ENCODE measurements at regions not wholly inside any gene's neighbourhood (a gene's known extent, or its start where the extent isn't known, plus 50 kb on each side); places are given as distances from the start of the nearest gene placed in this dataset.

DNA sequence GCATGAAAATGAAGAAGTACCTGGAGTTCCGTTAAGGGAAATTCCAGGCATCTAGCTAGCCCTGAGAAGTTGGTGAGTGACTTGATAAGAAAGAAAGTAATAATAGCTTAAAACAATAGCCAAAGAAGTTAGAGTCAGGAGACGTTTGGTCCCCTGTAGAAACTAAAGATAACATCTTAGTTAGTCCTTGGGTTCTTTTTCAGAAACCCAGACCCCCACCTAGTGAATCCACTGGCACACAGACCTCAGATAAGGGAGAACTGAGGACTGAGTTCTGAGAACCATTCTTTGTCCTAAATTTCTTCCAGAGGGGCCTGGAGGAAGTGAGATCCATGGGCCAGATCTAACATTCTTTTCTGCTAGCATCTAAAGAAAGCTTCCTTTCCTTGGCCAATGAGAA, 335.4 kb downstream of the SLC4A3 start:
- TF ChIP-seq, protein P1, sequence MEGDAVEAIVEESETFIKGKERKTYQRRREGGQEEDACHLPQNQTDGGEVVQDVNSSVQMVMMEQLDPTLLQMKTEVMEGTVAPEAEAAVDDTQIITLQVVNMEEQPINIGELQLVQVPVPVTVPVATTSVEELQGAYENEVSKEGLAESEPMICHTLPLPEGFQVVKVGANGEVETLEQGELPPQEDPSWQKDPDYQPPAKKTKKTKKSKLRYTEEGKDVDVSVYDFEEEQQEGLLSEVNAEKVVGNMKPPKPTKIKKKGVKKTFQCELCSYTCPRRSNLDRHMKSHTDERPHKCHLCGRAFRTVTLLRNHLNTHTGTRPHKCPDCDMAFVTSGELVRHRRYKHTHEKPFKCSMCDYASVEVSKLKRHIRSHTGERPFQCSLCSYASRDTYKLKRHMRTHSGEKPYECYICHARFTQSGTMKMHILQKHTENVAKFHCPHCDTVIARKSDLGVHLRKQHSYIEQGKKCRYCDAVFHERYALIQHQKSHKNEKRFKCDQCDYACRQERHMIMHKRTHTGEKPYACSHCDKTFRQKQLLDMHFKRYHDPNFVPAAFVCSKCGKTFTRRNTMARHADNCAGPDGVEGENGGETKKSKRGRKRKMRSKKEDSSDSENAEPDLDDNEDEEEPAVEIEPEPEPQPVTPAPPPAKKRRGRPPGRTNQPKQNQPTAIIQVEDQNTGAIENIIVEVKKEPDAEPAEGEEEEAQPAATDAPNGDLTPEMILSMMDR (conservative IDR thresholded peaks at IDR 0.05): no peak
- H3K27ac Mint-ChIP-seq: no peak overlapping the region
- H3K36me3 Mint-ChIP-seq: no peaks in the 10 kb centered on the region
- H3K27me3 Mint-ChIP-seq: peaks cover 3% of the 10 kb centered on the region
- H3K4me3 Mint-ChIP-seq: no peak overlapping the region
- no peak for DNase-seq (ENCODE audit: extremely low spot score, unreplicated experiment)
- no peaks in the 10 kb centered on the region for H3K9me3 Mint-ChIP-seq
- H3K4me1 Mint-ChIP-seq (ENCODE audit: unreplicated experiment): peaks cover 34% of the 10 kb centered on the region

DNA sequence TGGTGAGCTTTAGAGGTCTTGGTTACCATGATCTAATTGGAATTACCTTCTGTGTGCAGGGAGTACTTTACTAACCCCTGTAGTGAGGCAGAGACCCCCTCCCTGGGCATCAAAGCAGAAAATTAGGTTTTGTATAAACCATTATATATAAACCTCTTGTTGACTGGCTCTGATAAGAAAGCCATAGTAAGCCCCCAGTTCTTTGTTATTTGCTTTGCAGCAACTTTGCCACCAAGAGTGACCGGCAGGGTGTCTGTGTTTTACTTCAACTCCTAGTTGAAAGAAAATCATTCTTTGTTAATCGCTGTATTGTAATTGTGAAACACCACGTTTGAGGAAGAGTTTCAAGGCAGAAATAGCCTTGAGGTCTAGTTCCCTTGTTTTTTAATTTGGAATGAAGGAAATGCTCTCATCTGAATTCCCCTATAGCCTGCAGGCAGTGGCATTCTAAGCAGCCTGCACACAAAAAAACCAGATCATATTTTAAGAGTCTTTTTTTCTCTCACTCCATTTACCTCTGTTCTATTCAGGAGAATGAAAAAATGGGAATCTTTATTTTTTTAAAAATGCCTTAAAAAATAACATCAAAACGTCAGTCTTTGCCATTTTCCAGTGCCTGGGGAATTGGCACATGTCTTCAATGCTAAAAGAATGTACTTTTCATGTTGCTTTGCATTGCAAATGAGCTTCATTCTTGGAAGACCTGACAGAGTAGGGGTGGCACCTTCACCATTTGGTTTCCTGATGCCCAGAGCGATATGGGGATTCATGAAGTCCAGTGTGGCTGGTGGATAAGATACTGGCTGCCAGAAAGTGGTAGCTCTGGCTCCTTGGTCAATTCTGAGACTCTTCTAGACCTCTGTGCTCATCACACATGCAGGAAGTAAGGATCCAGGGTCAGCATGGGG, 338.1 kb downstream of the SLC4A3 start:
- peaks cover 34% of the 10 kb centered on the region for H3K4me1 Mint-ChIP-seq (ENCODE audit: unreplicated experiment)
- no peak overlapping the region for H3K27ac Mint-ChIP-seq
- no peaks in the 10 kb centered on the region for H3K9me3 Mint-ChIP-seq
- peaks cover 3% of the 10 kb centered on the region for H3K27me3 Mint-ChIP-seq
- TF ChIP-seq, protein P1 (conservative IDR thresholded peaks at IDR 0.05): no peak
- H3K4me3 Mint-ChIP-seq: no peak overlapping the region
- H3K36me3 Mint-ChIP-seq: no peaks in the 10 kb centered on the region
- DNase-seq (ENCODE audit: extremely low spot score, unreplicated experiment): no peak

DNA sequence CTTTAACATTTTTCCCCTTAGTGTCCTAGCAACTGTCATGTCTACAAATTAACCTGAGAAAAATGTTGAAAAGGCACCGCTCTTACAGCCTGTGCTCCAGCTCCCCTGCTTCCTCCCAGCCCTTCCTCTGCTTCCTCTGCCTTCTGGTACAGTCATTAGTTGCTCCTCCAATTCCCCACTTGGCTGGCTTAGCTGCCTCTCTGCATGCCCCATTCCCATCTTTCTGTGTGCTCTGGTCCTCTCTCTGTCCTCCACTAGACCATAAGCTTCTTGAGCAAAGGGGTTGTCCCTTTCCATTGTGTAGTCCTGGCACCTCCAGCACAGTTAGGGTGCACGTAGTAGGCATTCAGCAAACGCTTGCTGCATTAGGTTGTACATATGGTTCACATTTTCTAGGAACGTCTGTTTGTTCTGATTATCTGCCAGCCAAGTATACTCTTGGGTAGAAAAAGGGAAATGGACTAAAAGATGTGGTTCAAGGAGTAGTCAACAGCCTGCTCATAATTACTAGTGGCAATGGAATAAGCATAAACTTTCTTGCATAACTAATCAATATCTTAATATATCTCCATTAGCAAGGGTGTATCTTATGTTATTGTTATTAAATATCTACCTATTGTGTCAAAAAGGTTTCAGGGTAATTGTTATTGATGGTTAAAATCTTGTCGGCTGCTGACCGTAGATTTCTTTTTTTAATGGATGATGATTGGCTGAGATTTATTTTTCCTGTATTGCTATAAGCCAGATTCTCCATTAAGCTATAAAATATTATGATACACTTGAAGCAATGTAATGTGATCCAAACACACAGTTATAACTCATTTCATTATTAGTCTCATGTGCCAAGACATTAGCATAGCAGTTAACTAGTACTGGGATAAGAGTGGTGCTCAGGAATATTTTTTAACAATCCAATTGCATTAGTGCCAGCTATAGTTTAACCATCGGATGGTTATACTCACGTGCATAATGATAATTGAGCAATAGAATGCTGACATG, 340.1 kb downstream of the SLC4A3 start:
- TF ChIP-seq, protein P1 (conservative IDR thresholded peaks at IDR 0.05): no peak
- Mint-ChIP-seq H3K27ac (no peak overlapping the region), H3K4me1 (ENCODE audit: unreplicated experiment) (peaks cover 25% of the 10 kb centered on the region), H3K9me3 (no peaks in the 10 kb centered on the region), H3K36me3 (no peaks in the 10 kb centered on the region), H3K27me3 (peaks cover 3% of the 10 kb centered on the region), H3K4me3 (no peak overlapping the region)
- no peak for DNase-seq (ENCODE audit: extremely low spot score, unreplicated experiment)

DNA sequence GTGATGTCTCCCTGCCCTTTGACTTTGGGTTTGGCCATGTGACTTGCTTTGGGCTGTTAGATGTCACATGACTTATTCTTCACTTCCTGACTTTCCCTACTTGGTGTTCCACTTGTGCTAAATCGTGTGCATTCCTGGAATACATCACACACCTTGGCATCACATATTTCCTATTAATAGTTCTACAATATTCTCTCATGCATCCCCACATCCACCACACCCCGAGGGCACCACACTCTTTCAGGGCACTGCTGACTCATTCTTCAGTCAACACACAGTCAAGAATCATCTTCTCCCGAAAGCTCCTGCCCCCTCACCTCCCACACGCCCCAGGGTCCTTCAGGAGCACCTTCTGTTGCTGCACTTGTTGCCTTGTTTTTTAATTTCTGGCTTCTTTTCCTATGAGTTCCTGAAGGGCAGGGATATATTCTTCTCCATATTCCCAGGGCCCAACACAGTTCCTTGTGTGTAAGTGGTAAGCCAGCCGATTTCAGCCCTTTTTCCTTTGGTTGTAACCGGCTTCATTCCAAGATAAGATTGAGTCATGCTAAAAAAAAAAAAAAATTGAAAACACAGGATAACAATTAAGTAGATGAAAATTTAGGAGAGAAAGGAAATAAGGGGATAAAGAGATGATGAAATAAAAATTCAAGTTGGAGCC, 341.4 kb downstream of the SLC4A3 start:
- no peaks in the 10 kb centered on the region for H3K36me3 Mint-ChIP-seq
- no peak for DNase-seq (ENCODE audit: extremely low spot score, unreplicated experiment)
- H3K4me3 Mint-ChIP-seq: no peak overlapping the region
- H3K27ac Mint-ChIP-seq: no peak overlapping the region
- no peaks in the 10 kb centered on the region for H3K9me3 Mint-ChIP-seq
- TF ChIP-seq, protein P1 (conservative IDR thresholded peaks at IDR 0.05): no peak
- peaks cover 3% of the 10 kb centered on the region for H3K27me3 Mint-ChIP-seq
- peaks cover 25% of the 10 kb centered on the region for H3K4me1 Mint-ChIP-seq (ENCODE audit: unreplicated experiment)

DNA sequence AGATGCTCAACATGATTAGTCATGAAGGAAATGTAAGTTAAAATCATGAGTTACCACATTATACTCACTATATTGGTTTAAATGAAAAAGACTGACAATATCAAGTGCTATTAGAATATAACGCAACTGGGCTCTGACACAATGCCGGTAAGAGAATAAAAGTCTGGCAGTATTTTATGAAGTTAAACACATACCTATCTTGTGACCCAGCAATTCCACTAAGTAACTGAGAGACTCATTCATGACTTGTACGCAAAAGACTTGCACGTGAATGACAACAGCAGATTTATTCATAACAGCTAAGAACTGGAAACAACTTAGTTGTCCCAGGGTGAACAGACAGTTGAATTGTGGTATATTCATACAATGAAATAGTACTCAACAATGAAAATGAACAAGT, 342.1 kb downstream of the SLC4A3 start:
- H3K27me3 Mint-ChIP-seq: peaks cover 3% of the 10 kb centered on the region
- no peak overlapping the region for H3K27ac Mint-ChIP-seq
- H3K4me1 Mint-ChIP-seq (ENCODE audit: unreplicated experiment): peaks cover 25% of the 10 kb centered on the region
- no peak overlapping the region for H3K4me3 Mint-ChIP-seq
- no peaks in the 10 kb centered on the region for H3K36me3 Mint-ChIP-seq
- no peak for DNase-seq (ENCODE audit: extremely low spot score, unreplicated experiment)
- no peaks in the 10 kb centered on the region for H3K9me3 Mint-ChIP-seq
- TF ChIP-seq, protein P1 (conservative IDR thresholded peaks at IDR 0.05): no peak
